Upper lobe of left lung (tissue), 6 donors: ENCODE measurements at regions not wholly inside any gene's neighbourhood (a gene's known extent, or its start where the extent isn't known, plus 50 kb on each side); places are given as distances from the start of the nearest gene placed in this dataset.

Source experiments
- ATAC-seq, 2 donors: fragments of 200-7000 bp; cut with Tn5 transposase; one replicate each; pipeline ENCODE4 v1.9.1; 2022; ENCODE audit warnings: mild to moderate bottlenecking in 2 of 2, moderate library complexity in 2 of 2; ENCODE audit not compliant: low FRiP score in 2 of 2
- DNase-seq, 2 donors: peaks; one replicate each; pipeline ENCODE4 v3.0.0-alpha.2; 2019 to 2020
- H3K27ac ChIP-seq, 4 donors: fragments of 200-600 bp; sonication (generic); one replicate each; pipeline ENCODE4 v1.5.1; 2016 to 2019
- H3K27me3 ChIP-seq, 4 donors: fragments of 200-600 bp; sonication (generic); one replicate each; pipeline ENCODE4 v1.5.1; 2017 to 2019
- H3K36me3 ChIP-seq, 4 donors: fragments of 200-600 bp; sonication (generic); one replicate each; pipeline ENCODE4 v1.5.1; 2016 to 2019
- H3K4me1 ChIP-seq, 4 donors: fragments of 200-600 bp; sonication (generic); one replicate each; pipeline ENCODE4 v1.5.1; 2018 to 2019
- H3K4me3 ChIP-seq, 4 donors: fragments of 200-600 bp; sonication (generic); one replicate each; pipeline ENCODE4 v1.5.1; 2017 to 2019; ENCODE audit warnings: mild to moderate bottlenecking in 2 of 4, moderate library complexity in 1 of 4
- H3K9me3 ChIP-seq, 4 donors: fragments of 200-600 bp; sonication (generic); one replicate each; pipeline ENCODE4 v1.5.1; 2018 to 2019
- EP300 ChIP-seq, 4 donors: sonication (generic); formaldehyde crosslinking; IDR thresholded peaks; one replicate each; pipeline ENCODE4 v1.5.1; 2017; ENCODE audit warnings: antibody characterized with exemption in 4 of 4, control low read depth in 2 of 4
- POLR2A ChIP-seq, 4 donors: fragments of 450-650 bp; IDR thresholded peaks; one replicate each; pipeline ENCODE4 v1.5.1; 2016 to 2017; ENCODE audit warnings: antibody characterized with exemption in 4 of 4, mild to moderate bottlenecking in 2 of 4
- POLR2AphosphoS5 ChIP-seq, 2 donors: sonication (generic); formaldehyde crosslinking; IDR thresholded peaks; one replicate each; pipeline ENCODE4 v1.5.1; 2017; ENCODE audit warnings: antibody characterized with exemption in 2 of 2
- WGBS, 2 donors: methylation state at CpG; one replicate each; pipeline ENCODE4 v1.1.5; 2017 to 2018; 5-methylcytosine and 5-hydroxymethylcytosine counted together
- TF ChIP-seq, protein P1 (sequence below), 6 experiments: fragments of 450-650 bp in 4 of 6; fragments of 200-600 bp in 2 of 6; sonication (generic) in 2 of 6; IDR thresholded peaks; one replicate each; pipeline ENCODE4 v1.5.1; 2016 to 2019; ENCODE audit warnings: antibody characterized with exemption in 6 of 6
- donor health status: DM: no; HTN: no; CAD: no; lungs with moderate emphysema.
- donor health status: DM: no; HTN: yes; CAD: no; lungs with severe emphysema.

GRCh38 chr7:94330269-94331020 lies 64.2 kb upstream of the COL1A2 start:
- TF ChIP-seq EP300 (IDR thresholded peaks at IDR 0.05) = no peak
- TF ChIP-seq, protein P1, sequence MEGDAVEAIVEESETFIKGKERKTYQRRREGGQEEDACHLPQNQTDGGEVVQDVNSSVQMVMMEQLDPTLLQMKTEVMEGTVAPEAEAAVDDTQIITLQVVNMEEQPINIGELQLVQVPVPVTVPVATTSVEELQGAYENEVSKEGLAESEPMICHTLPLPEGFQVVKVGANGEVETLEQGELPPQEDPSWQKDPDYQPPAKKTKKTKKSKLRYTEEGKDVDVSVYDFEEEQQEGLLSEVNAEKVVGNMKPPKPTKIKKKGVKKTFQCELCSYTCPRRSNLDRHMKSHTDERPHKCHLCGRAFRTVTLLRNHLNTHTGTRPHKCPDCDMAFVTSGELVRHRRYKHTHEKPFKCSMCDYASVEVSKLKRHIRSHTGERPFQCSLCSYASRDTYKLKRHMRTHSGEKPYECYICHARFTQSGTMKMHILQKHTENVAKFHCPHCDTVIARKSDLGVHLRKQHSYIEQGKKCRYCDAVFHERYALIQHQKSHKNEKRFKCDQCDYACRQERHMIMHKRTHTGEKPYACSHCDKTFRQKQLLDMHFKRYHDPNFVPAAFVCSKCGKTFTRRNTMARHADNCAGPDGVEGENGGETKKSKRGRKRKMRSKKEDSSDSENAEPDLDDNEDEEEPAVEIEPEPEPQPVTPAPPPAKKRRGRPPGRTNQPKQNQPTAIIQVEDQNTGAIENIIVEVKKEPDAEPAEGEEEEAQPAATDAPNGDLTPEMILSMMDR (IDR thresholded peaks at IDR 0.05) = no peak
- TF ChIP-seq POLR2AphosphoS5 (IDR thresholded peaks at IDR 0.05) = no peak
- TF ChIP-seq POLR2A (IDR thresholded peaks at IDR 0.05) = no peak
- DNase-seq (no peak), ATAC-seq (no peak)
- WGBS, 2 donors = 59 to 66% methylated on average over 7 of the region's 7 CpGs
- no peaks in the 10 kb centered on the region for H3K27me3 ChIP-seq
- no peak overlapping the region for H3K27ac ChIP-seq
- H3K4me3 ChIP-seq = no peak overlapping the region
- H3K9me3 ChIP-seq = no peaks in the 10 kb centered on the region
- H3K36me3 ChIP-seq = no peaks in the 10 kb centered on the region
- no peaks in the 10 kb centered on the region for H3K4me1 ChIP-seq

GRCh38 chr7:94332571-94332970 lies 62.1 kb upstream of the COL1A2 start:
- Histone ChIP-seq H3K9me3 (no peaks in the 10 kb centered on the region), H3K27me3 (no peaks in the 10 kb centered on the region), H3K4me3 (no peak overlapping the region), H3K36me3 (no peaks in the 10 kb centered on the region), H3K27ac (no peak overlapping the region), H3K4me1 (no peaks in the 10 kb centered on the region)
- TF ChIP-seq POLR2AphosphoS5 (IDR thresholded peaks at IDR 0.05) = no peak
- TF ChIP-seq EP300 (IDR thresholded peaks at IDR 0.05) = no peak
- TF ChIP-seq, protein P1 (IDR thresholded peaks at IDR 0.05) = no peak
- TF ChIP-seq POLR2A (IDR thresholded peaks at IDR 0.05) = no peak
- DNase-seq (no peak), ATAC-seq (no peak)
- 98 to 100% methylated on average over 2 of the region's 2 CpGs for WGBS, 2 donors

DNA sequence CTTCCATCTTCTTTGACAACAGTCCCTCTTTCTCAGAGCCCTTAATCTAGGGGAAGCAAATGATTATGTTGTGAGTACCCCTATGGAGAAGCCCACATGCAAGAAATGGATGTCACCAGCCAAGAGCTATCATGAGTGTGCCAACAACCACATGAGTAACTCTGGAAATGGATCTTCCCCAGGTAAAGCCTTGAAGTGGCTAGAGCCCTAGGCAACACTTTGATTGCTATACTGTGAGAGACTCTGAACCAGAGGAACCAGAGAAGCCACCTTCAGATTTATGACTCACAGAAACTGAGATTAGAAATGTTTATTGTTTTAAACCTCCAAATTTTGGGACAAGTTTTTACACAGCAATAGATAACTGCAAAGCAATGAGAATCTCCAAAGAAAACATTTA lies 60.9 kb upstream of the COL1A2 start:
- DNase-seq = no peak
- no peak for ATAC-seq
- TF ChIP-seq EP300 (IDR thresholded peaks at IDR 0.05) (no peak), POLR2A (IDR thresholded peaks at IDR 0.05) (no peak), POLR2AphosphoS5 (IDR thresholded peaks at IDR 0.05) (no peak)
- TF ChIP-seq, protein P1 (IDR thresholded peaks at IDR 0.05) = no peak
- Histone ChIP-seq H3K36me3 (no peaks in the 10 kb centered on the region), H3K4me3 (no peak overlapping the region), H3K27ac (no peak overlapping the region), H3K4me1 (no peaks in the 10 kb centered on the region), H3K9me3 (no peaks in the 10 kb centered on the region), H3K27me3 (no peaks in the 10 kb centered on the region)

GRCh38 chr7:94335586-94335985 lies 59.1 kb upstream of the COL1A2 start:
- Histone ChIP-seq H3K4me3 (no peak overlapping the region), H3K27me3 (no peaks in the 10 kb centered on the region), H3K9me3 (no peaks in the 10 kb centered on the region), H3K27ac (no peak overlapping the region), H3K4me1 (no peaks in the 10 kb centered on the region), H3K36me3 (no peaks in the 10 kb centered on the region)
- TF ChIP-seq EP300 (IDR thresholded peaks at IDR 0.05) (no peak), POLR2A (IDR thresholded peaks at IDR 0.05) (no peak), POLR2AphosphoS5 (IDR thresholded peaks at IDR 0.05) (no peak)
- TF ChIP-seq, protein P1 (IDR thresholded peaks at IDR 0.05) = no peak
- no peak for DNase-seq
- 83 to 100% methylated on average over 1 of the region's 1 CpG for WGBS, 2 donors
- ATAC-seq = no peak

- Histone ChIP-seq H3K4me3 (no peak overlapping the region), H3K27ac (no peak overlapping the region), H3K9me3 (no peaks in the 10 kb centered on the region), H3K36me3 (no peaks in the 10 kb centered on the region), H3K4me1 (no peaks in the 10 kb centered on the region), H3K27me3 (no peaks in the 10 kb centered on the region)
- WGBS, 2 donors = 57 to 59% methylated on average over 2 of the region's 2 CpGs
- DNase-seq (no peak), ATAC-seq (no peak)
- TF ChIP-seq POLR2AphosphoS5 (IDR thresholded peaks at IDR 0.05) = no peak
- no peak for TF ChIP-seq EP300 (IDR thresholded peaks at IDR 0.05)
- no peak for TF ChIP-seq POLR2A (IDR thresholded peaks at IDR 0.05)
- TF ChIP-seq, protein P1 (IDR thresholded peaks at IDR 0.05) = no peak
Measured at GRCh38 chr7:94336009-94336408, 58.7 kb upstream of the COL1A2 start.
